ENCODE measurements at regions not wholly inside any gene's neighbourhood (a gene's known extent, or its start where the extent isn't known, plus 50 kb on each side); places are given as distances from the start of the nearest gene placed in this dataset.

- DNase-seq, result no peak
These were observed 236.1 kb downstream of the GRIN2B start for GRCh38 chr12:13745111-13745860.

GRCh38 chr12:13744561-13744960 is 236.8 kb downstream of the GRIN2B start:
- no peak for DNase-seq

GRCh38 chr12:13740149-13740545 is 241.3 kb downstream of the GRIN2B start:
- no peak for DNase-seq

GRCh38 chr12:13735734-13736133 is 245.7 kb downstream of the GRIN2B start:
- no peak for DNase-seq

- no peak for DNase-seq
These were observed 246.7 kb downstream of the GRIN2B start for GRCh38 chr12:13734584-13735152.

GRCh38 chr12:13727707-13728195 is 253.7 kb downstream of the GRIN2B start:
- no peak for DNase-seq

- no peak for DNase-seq
These were observed 256.4 kb downstream of the GRIN2B start for GRCh38 chr12:13725049-13725448.

GRCh38 chr12:13724136-13724535 is 257.3 kb downstream of the GRIN2B start:
- no peak for DNase-seq

GRCh38 chr12:13719986-13720385 is 261.4 kb downstream of the GRIN2B start:
- DNase-seq, result no peak

GRCh38 chr12:13718271-13718670 is 263.1 kb downstream of the GRIN2B start:
- no peak for DNase-seq

GRCh38 chr12:13716119-13716518 is 265.3 kb downstream of the GRIN2B start:
- DNase-seq, result no peak

GRCh38 chr12:13713556-13714410 is 267.6 kb downstream of the GRIN2B start:
- DNase-seq, result no peak

GRCh38 chr12:13707829-13708228 is 273.6 kb downstream of the GRIN2B start:
- no peak for DNase-seq

GRCh38 chr12:13702381-13702780 is 279.0 kb downstream of the GRIN2B start:
- no peak for DNase-seq

GRCh38 chr12:13701502-13701901 is 279.9 kb downstream of the GRIN2B start:
- DNase-seq, result no peak

- DNase-seq, result no peak
These were observed 283.4 kb downstream of the GRIN2B start for GRCh38 chr12:13697973-13698372.

GRCh38 chr12:13695781-13696180 is 285.6 kb downstream of the GRIN2B start:
- DNase-seq, result no peak

- no peak for DNase-seq
These were observed 289.1 kb downstream of the GRIN2B start for GRCh38 chr12:13692332-13692731.

GRCh38 chr12:13691598-13691997 is 289.8 kb downstream of the GRIN2B start:
- DNase-seq, result no peak

GRCh38 chr12:13687633-13688032 is 293.8 kb downstream of the GRIN2B start:
- no peak for DNase-seq

- DNase-seq, result no peak
These were observed 295.1 kb downstream of the GRIN2B start for GRCh38 chr12:13686260-13686659.

GRCh38 chr12:13680916-13681315 is 300.5 kb downstream of the GRIN2B start:
- DNase-seq, result no peak

GRCh38 chr12:13676880-13677279 is 304.5 kb downstream of the GRIN2B start:
- no peak for DNase-seq

Data from activated CD4-positive, alpha-beta T cell treated with anti-CD3 and anti-CD28 coated beads for 4 hours (primary cell).